ENCODE measurements at regions not wholly inside any gene's neighbourhood (a gene's known extent, or its start where the extent isn't known, plus 50 kb on each side); places are given as distances from the start of the nearest gene placed in this dataset.

DNA sequence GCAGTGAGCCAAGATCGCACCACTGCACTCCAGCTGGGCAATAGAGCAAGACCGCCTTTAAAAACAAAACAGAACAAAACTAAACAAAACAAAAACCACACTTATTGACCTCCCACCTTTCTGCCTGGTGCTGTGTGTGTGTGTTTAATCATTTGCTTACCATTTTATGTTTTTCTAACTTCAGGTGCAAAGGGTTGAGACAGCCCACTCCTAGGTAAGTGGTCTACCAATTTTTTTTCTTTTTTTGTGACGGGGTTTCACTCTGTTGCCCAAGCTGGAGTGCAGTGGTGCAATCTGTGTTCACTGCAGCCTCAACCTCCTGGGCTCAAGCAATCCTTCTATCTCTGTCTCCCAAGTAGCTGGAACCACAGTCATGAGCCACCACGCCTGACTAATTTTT lies 65.8 kb downstream of the SALL1 start:
- TF ChIP-seq CTCF (IDR thresholded peaks at IDR 0.05; ENCODE audit: low read depth, low read length) (no peak), EZH2phosphoT487 (IDR thresholded peaks at IDR 0.05; ENCODE audit: low read depth) (no peak)
